GM18858 (cell line): ENCODE measurements at regions not wholly inside any gene's neighbourhood (a gene's known extent, or its start where the extent isn't known, plus 50 kb on each side); places are given as distances from the start of the nearest gene placed in this dataset.
"Not testable (repeated sequence)": the region's sequence is repeated elsewhere in the genome, so short reads cannot be mapped to it uniquely, and the experiment has no call there.

Experiments used
- ATAC-seq: cut with Tn5 transposase; IDR thresholded peaks from one replicate; pipeline ENCODE4 v1.9.1; 2021; ENCODE audit not compliant: unreplicated experiment

DNA sequence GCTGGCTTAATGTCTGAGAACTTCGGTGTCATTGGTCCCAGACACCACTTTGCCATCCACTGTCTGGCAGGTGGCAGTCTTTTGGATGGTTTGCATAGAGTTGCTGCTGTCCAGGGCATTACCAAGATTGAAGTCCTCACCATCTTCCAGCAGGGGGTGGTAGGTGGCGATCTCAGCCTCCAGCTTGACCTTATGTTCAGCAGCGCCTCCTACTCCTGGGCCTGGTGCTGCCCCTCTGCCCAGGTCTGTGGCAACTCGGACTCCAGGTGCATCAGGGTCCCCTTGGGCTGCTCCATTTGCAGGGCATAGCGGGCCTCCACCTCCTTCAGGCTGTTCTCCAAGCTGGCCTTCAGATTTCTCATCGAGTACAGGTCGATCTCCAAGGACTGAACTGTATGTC, 573.3 kb upstream of the NCAM2 start:
- ATAC-seq = no peak

DNA sequence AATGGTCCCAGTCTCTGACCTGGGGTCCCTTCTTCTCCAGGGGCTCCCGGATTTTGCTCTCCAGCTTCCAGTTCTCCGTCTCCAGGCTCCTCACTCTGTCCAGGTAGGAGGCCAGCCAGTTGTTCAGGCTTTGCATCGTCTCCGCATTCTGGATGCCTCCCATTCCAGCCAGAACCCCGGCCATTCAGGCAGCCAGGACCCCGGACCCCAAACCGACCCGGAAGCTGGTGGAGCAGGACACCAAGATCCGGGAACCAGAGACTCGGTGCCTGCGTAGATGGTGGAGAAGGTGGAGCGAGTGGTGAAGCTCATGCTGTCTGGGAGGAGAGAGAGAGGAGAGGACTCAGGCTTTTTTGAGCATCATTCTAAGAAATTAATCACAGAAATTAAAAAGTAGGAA, 572.4 kb upstream of the NCAM2 start:
- ATAC-seq = no peak

DNA sequence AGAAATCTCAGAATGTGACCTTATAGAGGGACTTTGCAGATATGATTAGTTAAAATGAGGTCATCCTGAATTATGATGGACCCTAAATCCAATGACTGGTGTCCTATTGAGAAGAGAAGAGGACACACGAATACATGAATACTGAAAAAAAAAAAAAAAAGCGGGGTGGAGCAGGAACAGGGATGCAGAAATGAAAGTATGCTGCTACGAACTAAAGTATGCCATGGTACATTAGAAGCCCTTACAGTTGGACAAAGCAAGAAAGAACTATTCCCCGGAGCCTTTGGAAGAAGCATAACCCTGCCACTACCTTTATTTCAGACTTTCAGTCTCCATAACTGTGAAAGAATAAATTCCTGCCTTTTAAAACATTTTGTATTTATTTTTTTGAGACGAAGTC, 557.9 kb upstream of the NCAM2 start:
- ATAC-seq = no peak

DNA sequence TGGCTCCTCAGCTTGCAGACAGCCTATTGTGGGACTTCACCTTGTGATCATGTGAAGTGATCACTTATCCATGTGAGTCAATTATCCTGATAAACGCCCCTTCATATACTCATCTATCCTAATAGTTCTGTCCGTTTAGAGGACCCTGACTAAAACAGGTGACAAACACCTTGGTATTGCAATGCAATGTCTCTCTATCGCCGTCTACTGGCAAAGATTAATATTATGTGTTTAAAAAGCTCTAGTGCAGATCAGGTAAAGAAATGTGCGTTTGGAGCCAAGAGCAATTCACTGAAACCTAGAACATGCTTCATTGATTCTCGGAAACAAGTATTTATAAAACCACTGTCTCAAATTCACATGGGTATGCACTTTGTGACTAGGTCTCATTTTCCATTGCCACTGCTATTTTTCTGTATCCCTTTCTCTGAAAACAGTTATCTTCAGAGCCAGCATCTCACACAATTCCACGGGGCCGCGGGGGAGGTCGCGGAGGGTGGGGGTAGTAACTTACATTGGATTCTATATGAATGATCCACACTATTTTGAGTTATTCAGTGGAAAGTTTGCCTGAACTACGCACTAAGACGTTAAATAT, 554.6 kb upstream of the NCAM2 start:
- no peak for ATAC-seq

DNA sequence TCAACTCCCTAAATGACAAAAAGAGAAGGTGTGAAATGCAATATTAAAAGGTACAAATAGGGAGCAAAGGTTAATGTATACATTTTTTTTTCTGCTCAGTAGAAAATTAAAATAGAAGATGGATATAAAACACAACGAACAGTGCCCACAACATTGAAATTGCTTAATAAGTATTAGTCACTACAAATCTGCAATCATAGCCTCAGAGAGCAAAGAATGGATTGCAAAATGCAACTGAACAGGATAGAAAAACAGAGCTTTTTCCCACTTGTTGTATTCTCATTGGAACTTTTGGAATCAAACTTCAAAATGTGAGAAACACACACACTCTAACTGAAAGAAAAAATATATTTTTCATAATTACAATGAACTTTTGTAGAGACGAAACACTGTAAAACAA, 552.2 kb upstream of the NCAM2 start:
- ATAC-seq = no peak

DNA sequence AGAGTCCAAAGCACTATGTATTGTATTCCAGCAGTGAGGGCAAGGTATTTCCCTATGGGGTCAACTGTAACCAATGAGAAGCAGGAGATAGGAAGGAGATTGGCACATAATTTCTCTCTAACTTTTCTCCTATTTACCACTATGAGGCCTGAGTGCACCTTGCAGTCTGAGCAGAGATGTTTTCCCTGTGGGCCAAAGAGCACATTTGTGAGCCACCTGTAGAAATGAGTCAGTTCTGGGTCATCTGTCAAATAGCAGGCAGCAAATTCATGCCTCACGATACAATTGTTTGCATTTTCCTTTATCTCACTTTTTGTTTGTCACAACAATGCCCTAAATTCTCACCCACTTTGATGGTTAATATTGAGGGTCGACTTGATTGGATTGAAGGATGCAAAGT, 547.2 kb upstream of the NCAM2 start:
- ATAC-seq = no peak

DNA sequence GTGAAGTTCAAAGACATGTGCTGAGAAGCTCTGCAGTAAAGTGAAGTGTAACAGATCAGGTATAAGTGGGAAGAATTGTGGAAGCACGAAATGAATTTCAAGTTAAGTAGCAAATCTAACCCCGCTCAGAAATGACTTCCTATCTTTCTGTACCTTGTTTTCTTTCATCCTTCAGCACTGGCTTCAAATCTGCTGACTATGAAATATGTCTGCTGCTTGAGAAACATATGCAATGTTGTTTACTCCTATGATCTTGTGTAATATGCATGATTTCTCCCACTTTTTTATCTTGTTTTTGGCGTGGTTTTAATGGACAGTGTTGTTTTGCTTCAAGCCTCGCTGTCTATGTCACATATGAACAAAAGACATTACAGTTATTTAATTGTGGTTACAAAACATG, 545.3 kb upstream of the NCAM2 start:
- ATAC-seq = no peak

DNA sequence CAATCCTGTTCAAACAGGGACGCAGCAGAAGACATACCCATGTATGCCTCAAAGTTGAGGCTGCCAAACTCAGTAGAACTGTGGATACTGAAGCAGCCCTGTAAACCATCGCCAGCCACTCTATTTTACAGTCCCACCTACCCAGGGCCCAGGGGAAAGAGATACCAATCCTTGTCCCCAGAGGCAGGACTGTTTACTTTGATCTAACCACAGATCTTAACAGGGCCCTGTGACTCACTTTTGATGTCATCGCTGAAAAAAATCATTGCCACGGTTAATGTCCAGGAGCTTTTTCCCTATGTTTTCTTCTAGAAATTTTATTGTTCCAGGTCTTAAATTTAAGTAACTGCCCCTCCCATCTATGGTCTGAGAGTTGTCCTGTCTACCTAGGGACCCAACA, 538.4 kb upstream of the NCAM2 start:
- ATAC-seq = no peak

DNA sequence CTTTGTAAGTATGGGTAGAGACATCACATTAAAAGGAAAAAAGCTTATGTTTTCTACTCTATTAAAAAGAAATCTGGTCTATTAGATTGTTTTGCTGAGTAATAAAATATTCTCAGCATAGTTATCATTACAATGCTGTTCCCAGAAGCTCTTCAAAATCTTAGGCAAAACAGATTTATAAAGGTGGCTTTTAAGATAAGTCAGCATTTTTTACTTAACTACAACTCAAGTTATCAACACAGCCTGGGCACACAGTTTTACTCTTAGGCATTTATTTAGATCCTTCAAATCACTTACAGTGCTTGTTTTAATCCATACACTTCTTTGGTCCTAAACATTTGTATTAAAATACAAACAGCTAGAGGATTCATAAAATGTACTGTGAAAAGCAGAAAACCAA, 534.8 kb upstream of the NCAM2 start:
- no peak for ATAC-seq

DNA sequence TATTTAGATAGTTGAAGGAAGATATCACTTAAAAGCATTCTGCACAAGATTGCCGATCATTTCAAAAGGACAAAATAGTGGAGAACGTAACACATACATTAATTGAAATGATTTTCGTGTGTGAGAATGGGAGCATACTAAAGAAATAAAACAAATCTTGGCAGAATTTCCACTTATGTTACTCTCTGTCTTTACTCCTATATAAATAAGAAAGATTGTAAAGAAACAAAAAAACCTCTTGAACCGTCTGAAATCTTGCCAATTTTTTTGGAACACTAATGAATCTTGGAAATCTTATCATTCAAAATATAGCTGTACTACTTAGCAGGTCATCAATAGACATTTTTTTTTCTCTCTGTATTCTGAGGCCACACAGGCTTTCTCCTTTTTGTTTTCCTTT, 528.8 kb upstream of the NCAM2 start:
- no peak for ATAC-seq

DNA sequence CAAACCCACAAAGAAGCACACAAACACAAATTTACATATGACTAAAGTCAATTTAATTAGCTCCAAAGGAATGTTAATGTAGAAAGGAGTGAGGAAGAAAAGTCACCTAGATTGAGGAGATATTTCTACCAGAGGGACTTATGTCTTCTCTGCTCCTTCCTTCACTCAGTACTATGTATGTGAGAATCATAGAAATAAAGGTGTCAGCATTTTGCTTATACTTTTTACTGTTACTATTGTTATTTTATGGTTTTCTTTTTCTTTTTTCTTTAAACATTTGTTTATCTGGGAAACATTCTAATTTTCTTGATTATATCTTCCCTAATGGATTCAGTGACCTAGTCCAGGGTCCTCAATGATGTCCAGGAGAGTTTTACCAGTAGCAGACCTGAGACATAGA, 511.9 kb upstream of the NCAM2 start:
- no peak for ATAC-seq

DNA sequence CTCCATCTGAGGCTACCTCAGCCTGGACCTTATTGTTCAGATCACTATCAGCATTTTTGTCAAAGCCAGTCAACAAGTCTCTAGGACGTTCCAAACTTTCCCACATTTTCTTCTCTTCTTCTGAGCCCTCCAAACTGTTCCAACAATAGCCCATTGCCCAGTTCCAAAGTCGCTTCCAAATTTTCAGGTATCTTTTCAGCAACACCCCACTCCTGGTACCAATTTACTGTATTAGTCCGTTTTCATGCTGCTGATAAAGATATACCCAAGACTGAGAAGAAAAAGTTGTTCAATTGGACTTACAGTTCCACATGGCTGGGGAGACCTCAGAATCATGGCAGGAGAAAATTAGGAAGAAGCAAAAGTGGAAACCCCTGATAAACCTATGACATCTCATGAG, 495.3 kb upstream of the NCAM2 start:
- ATAC-seq = not testable (repeated sequence)

DNA sequence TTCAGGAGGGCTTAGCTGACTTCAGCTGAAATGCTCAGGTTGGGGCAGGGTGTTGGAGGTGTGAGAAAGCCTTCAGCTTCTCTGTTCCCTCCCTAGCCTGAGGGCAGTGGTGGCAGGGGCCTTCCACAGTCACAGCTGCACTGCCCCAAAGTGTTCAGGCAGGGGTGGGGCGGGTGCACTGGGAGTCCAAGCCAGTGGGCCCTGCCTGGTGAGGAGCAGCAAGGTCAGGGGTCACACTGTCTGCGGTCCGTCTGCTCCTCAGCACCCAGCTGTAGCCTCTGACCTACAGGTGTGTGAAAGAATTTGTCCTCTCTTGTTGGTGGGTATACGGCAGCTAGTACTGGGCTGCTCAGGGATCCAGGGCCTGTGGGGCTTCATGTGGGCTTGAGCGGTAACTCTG, 490.4 kb upstream of the NCAM2 start:
- no peak for ATAC-seq

DNA sequence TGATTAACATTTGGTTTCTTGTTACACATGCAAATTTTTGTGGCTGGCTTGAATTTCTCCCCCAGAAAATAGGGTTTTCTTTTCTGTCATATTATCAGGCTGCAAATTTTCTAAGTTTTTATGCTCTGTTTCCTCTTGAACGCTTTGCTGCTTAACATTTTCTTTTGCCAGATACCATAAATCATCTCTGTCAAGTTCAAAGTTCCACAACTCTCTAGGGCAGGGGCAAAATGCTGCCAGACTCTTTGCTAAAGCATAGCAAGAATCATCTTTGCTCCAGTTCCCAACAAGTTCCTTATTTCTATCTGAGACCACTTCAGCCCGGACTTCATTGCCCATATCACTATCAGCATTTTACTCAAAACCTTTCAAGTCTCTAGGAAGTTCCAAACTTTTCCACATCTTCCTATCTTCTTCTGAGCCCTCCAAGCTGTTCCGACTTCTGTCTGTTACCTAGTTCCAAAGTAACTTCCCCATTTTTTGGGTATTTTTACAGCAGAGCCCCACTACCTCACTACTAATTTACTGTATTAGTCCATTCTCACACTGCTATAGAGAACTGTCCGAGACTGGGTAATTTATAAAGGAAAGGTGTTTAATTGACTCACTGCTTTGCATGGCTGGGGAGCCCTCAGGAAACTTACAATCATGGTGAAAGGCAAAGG, 486.9 kb upstream of the NCAM2 start:
- ATAC-seq = no peak

DNA sequence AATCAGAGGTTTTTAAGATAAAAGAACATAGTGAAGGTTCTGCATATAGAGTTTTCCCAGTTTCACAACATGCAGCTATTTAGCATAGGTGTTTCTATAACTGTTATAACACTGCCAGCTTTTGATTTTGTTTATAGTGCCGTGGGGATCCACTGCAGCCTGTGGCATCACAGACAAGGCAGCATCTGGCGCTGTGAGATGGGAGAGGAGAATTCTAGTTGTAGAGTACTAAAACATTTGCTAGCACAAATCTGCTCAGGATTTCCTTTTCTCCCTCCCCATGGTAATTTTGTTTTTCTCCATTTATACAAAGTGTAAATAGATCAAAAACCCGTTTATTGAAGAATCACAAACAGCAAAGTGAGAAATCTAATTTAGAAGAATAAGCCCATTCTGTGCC, 482.8 kb upstream of the NCAM2 start:
- no peak for ATAC-seq

DNA sequence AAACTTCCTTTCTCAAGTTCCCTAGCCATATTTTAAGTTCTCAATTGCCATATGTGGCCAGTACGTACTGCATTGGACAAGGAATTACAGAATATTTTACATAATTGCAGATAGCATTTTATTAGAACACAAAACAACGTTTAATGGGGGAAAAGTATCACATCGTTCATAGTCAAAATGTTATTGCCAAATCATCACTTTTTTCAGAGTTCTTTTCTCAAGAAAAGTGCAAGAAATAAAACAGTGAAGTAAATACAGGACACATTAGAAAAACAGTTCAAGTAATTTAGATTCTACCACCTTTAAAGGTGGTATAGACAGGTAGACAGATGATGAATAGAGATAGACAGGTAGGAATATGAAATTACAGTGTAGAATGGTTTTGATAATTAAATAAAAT, 479.1 kb upstream of the NCAM2 start:
- ATAC-seq = no peak

DNA sequence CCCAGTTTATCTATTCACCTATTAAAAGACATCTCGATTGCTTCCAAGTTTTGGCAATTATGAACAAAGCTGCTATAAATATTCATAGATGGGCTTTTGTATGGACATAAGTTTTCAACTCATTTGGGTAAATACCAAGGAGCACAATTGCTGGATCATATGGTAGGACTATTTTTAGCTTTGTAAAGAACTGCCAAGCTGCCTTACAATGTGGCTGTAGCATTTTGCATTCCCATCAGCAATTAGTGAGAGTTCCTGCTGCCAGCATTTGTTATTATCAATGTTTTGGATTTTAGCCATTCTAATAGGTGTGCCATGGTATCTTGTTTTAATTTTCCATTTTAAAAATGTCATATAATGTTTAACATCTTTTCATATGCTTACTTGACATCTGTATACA, 475.6 kb upstream of the NCAM2 start:
- ATAC-seq = no peak

DNA sequence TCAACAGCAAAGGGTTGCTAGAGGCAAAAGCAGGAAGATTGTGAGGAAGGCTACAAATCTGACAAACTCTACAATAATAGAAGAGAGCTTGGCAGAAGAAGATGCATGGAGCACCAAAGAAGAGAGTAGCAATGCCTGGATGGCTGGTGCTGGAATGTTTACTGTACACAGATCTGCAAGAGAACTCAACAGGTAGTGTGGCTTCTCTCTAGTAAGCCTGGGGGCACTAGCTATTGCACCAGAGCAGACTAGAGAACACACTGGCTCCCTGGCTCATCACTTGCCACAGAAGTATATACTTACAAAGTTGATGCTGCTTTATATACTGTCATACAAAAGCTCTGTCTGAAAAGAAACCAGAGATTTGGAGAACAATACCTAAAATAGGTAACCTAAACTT, 475.0 kb upstream of the NCAM2 start:
- ATAC-seq = no peak

DNA sequence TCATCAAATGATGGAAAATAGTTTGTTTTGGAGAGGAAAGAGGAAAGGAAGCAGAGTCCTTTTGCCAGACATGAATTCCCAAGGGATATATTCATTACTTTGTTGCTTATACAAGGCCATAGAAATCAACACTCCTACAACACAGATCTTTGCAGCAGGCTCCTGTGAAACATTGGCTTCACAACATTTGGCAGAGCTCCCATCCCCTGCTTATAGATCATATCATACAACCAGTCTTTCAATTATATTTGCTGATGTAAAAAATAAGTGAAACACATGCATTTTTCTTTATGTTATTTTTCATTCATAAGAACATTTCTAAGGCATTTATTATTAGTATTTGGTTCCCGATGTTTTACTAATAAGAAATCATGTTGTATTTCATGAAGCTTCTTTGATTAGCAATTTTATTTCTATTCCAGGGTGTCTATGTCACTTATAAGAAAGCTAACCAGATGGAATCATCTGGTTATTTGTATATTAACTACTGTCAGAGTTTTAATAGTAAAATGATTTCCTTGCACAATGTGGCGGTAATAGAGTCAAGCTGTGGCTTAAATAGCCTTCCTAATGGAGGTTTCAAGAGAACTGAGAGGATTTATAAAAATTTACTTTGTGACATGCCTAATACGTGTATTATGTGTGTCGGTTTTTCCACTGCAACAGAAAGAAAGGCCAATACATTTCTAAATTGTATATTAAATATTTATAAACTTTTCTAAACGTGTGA, 470.3 kb upstream of the NCAM2 start:
- no peak for ATAC-seq

DNA sequence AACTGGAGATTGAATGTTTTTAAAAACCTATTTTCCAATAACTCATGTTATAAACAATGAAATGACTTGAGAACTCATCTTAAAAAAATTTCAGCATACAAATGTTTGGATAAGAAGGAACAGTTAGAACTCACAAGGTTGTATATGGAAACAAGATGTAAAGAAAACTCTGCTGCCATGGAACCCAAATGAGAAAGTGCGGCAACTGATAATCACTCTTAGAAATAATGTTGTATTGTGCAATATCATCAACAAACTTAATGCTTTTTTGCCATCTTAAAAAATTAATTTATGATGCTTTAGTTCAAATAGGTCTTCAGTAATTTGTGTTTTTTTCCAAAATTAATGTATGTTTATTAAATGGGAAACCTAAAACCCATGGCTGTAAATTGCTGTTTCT, 461.1 kb upstream of the NCAM2 start:
- no peak for ATAC-seq

DNA sequence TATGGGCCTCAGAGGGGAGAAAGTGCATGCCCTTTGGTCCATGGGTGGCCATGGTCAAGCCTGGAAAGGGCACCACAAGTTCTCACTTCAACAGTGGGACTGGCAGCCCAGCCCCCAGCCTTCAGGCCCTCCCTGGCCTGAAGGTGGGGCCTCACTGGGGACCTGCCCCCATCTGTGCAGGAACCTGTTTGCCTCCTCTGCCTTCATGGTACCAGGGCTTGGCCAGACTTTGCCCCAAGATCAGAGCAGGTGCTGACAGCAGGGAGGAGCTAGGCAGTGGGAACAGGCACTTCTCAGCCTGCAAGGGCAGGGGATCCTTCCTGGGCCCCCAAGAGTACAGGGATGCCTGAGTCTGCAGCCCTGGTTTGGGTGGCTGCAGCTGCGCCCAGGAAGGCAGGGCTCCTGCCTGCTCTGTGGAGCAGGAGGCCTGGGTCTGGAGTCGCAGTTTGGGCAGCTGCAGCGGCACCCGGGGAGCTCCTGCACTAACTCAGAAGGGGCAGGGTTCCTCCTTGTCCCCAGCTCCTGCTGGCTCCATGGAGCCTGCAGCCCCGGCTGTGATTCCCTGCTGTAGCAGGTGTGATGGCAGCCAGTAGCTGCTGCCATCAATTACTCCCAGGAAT, 460.1 kb upstream of the NCAM2 start:
- ATAC-seq = no peak

DNA sequence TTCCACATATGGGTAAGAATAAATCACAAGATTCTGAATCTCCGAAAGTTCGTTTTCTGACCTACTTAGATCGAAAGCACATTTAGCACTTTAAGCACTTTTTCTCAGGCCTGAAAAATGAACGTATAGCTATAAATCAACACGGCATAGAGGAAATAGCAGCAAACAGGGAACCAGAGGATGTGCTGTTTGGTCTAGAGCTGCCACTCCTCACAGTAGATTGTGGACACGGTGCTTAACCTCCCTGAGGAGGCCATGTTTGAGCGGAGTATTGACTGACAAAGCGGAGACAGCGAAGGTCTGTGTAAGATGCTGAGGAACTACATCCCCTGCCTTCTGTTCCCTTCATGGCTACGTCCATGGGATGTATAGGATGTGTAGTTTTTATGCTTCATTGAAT, 452.8 kb upstream of the NCAM2 start:
- no peak for ATAC-seq
